ENCODE measurements at regions not wholly inside any gene's neighbourhood (a gene's known extent, or its start where the extent isn't known, plus 50 kb on each side); places are given as distances from the start of the nearest gene placed in this dataset.

GRCh38 chr13:74883834-74884233 is 598.1 kb downstream of the TBC1D4 start:
- H3K27ac ChIP-seq = no peak overlapping the region
- no peak overlapping the region for H3K4me2 ChIP-seq
- no peaks in the 10 kb centered on the region for H3K79me2 ChIP-seq (ENCODE audit: insufficient read depth, low read depth)
- H2AFZ ChIP-seq (ENCODE audit: low read depth) = no peak overlapping the region
- no peak for TF ChIP-seq CTCF (conservative IDR thresholded peaks at IDR 0.05; ENCODE audit: low read depth, low read length)
- no peaks in the 10 kb centered on the region for H3K27me3 ChIP-seq (ENCODE audit: insufficient read depth, low read depth)
- no peak overlapping the region for H3K4me3 ChIP-seq (IDR thresholded peaks at IDR 0.05; ENCODE audit: insufficient read depth, low read depth, low read length)
- no peaks in the 10 kb centered on the region for H4K20me1 ChIP-seq (ENCODE audit: insufficient read depth)
- no peak overlapping the region for H3K9ac ChIP-seq
- H3K4me1 ChIP-seq (ENCODE audit: low read depth, poor library complexity, severe bottlenecking) = no peaks in the 10 kb centered on the region
- no peaks in the 10 kb centered on the region for H3K36me3 ChIP-seq (ENCODE audit: insufficient read depth)

- no peak overlapping the region for H3K27ac ChIP-seq
Observed at GRCh38 chr13:74871369-74872070, 610.4 kb downstream of the TBC1D4 start.

GRCh38 chr13:74870865-74871264 is 611.1 kb downstream of the TBC1D4 start:
- Histone ChIP-seq H3K4me1 (ENCODE audit: low read depth, poor library complexity, severe bottlenecking) (no peaks in the 10 kb centered on the region), H3K36me3 (ENCODE audit: insufficient read depth) (no peaks in the 10 kb centered on the region), H3K79me2 (ENCODE audit: insufficient read depth, low read depth) (no peaks in the 10 kb centered on the region), H3K9ac (no peak overlapping the region), H3K4me2 (no peak overlapping the region), H3K4me3 (IDR thresholded peaks at IDR 0.05; ENCODE audit: insufficient read depth, low read depth, low read length) (no peak overlapping the region), H3K27ac (no peak overlapping the region), H4K20me1 (ENCODE audit: insufficient read depth) (no peaks in the 10 kb centered on the region), H2AFZ (ENCODE audit: low read depth) (no peak overlapping the region), H3K27me3 (ENCODE audit: insufficient read depth, low read depth) (no peaks in the 10 kb centered on the region)
- no peak for TF ChIP-seq CTCF (conservative IDR thresholded peaks at IDR 0.05; ENCODE audit: low read depth, low read length)

More at GRCh38 chr13:74871369-74872070, 610.4 kb downstream of the TBC1D4 start:
- Histone ChIP-seq H3K4me2 (no peak overlapping the region), H3K36me3 (ENCODE audit: insufficient read depth) (no peaks in the 10 kb centered on the region), H3K79me2 (ENCODE audit: insufficient read depth, low read depth) (no peaks in the 10 kb centered on the region), H3K9ac (no peak overlapping the region), H2AFZ (ENCODE audit: low read depth) (no peak overlapping the region), H3K27me3 (ENCODE audit: insufficient read depth, low read depth) (no peaks in the 10 kb centered on the region), H3K4me3 (IDR thresholded peaks at IDR 0.05; ENCODE audit: insufficient read depth, low read depth, low read length) (no peak overlapping the region), H4K20me1 (ENCODE audit: insufficient read depth) (no peaks in the 10 kb centered on the region), H3K4me1 (ENCODE audit: low read depth, poor library complexity, severe bottlenecking) (no peaks in the 10 kb centered on the region)
- TF ChIP-seq CTCF (conservative IDR thresholded peaks at IDR 0.05; ENCODE audit: low read depth, low read length) = no peak

- H3K4me1 ChIP-seq (ENCODE audit: low read depth, poor library complexity, severe bottlenecking) = no peaks in the 10 kb centered on the region
- H3K4me2 ChIP-seq = no peak overlapping the region
- H3K36me3 ChIP-seq (ENCODE audit: insufficient read depth) = no peaks in the 10 kb centered on the region
- no peak overlapping the region for H3K4me3 ChIP-seq (IDR thresholded peaks at IDR 0.05; ENCODE audit: insufficient read depth, low read depth, low read length)
- no peak overlapping the region for H2AFZ ChIP-seq (ENCODE audit: low read depth)
- no peak overlapping the region for H3K27ac ChIP-seq
- no peaks in the 10 kb centered on the region for H4K20me1 ChIP-seq (ENCODE audit: insufficient read depth)
- H3K9ac ChIP-seq = no peak overlapping the region
- H3K27me3 ChIP-seq (ENCODE audit: insufficient read depth, low read depth) = no peaks in the 10 kb centered on the region
- TF ChIP-seq CTCF (conservative IDR thresholded peaks at IDR 0.05; ENCODE audit: low read depth, low read length) = no peak
- no peaks in the 10 kb centered on the region for H3K79me2 ChIP-seq (ENCODE audit: insufficient read depth, low read depth)
Observed at GRCh38 chr13:74869846-74870245, 612.1 kb downstream of the TBC1D4 start.

All from KMS-11 (cell line).